SK-N-SH (cell line): ENCODE measurements at regions not wholly inside any gene's neighbourhood (a gene's known extent, or its start where the extent isn't known, plus 50 kb on each side); places are given as distances from the start of the nearest gene placed in this dataset.

ENCODE experiments used
- CTCF ChIA-PET: fragments of 300-600, 350-600 bp; formaldehyde crosslinking; extraction: SDS; loops from one replicate; lab custom pipeline; 2021; lab: Yijun Ruan, JAX
- POLR2A ChIA-PET: fragments of 350-600 bp; sonication (Branson Sonifier 250); formaldehyde crosslinking; extraction: SDS; loops from one replicate; lab custom pipeline; 2020; ENCODE audit warnings: antibody characterized with exemption, inconsistent platforms; lab: Yijun Ruan, JAX
- DNase-seq: peaks from one replicate; pipeline ENCODE4 v3.0.0; 2012
- H2AFZ ChIP-seq: fragments of 200-600 bp; sonication (generic); 2 replicates; pipeline ENCODE4 v1.8.1; 2016; ENCODE audit warnings: antibody characterized with exemption, mild to moderate bottlenecking, low read depth
- H3F3A ChIP-seq: fragments of 200-600 bp; sonication (generic); replicated peaks from 2 replicates; pipeline ENCODE3; 2016; ENCODE audit warnings: antibody characterized with exemption, mild to moderate bottlenecking; ENCODE audit not compliant: insufficient read depth
- H3K27ac ChIP-seq, 2 experiments: fragments of 200-500 bp in 1 of 2; fragments of 200-600 bp in 1 of 2; sonication (Bioruptor generic) in 1 of 2; sonication (generic), shearing (Covaris generic) in 1 of 2; 2 replicates each; pipeline versions ENCODE4 v1.5.1 to v1.6.1; 2014 to 2016; ENCODE audit warnings: low read depth in 2 of 2, inconsistent platforms in 1 of 2, low read length in 1 of 2, mild to moderate bottlenecking in 1 of 2, mixed read lengths in 1 of 2
- H3K27me3 ChIP-seq: fragments of 200-600 bp; sonication (generic), shearing (Covaris generic); 2 replicates; pipeline ENCODE4 v1.6.1; 2016; ENCODE audit warnings: mixed run types; ENCODE audit not compliant: insufficient read depth
- H3K36me3 ChIP-seq, 2 experiments: fragments of 200-500 bp in 1 of 2; fragments of 200-600 bp in 1 of 2; sonication (Bioruptor generic) in 1 of 2; sonication (generic) in 1 of 2; replicated peaks in 1 of 2; 2 replicates each; pipeline versions ENCODE3 to v1.5.1; 2014 to 2016; ENCODE audit warnings: low read length in 1 of 2, mild to moderate bottlenecking in 1 of 2; ENCODE audit not compliant: insufficient read depth in 2 of 2, control insufficient read depth in 1 of 2
- H3K4me1 ChIP-seq, 2 experiments: fragments of 200-500 bp in 1 of 2; fragments of 200-600 bp in 1 of 2; sonication (Bioruptor generic) in 1 of 2; sonication (generic), shearing (Covaris generic) in 1 of 2; 2 replicates each; pipeline versions ENCODE4 v1.5.1 to v1.6.1; 2014 to 2016; ENCODE audit warnings: low read depth in 1 of 2, low read length in 1 of 2, mixed run types in 1 of 2; ENCODE audit not compliant: insufficient read depth in 2 of 2, control insufficient read depth in 1 of 2
- H3K4me2 ChIP-seq: fragments of 200-600 bp; sonication (generic), shearing (Covaris generic); 2 replicates; pipeline ENCODE4 v1.6.1; 2017; ENCODE audit warnings: mixed run types
- H3K4me3 ChIP-seq, 2 experiments: fragments of 200-500 bp in 1 of 2; fragments of 200-600 bp in 1 of 2; sonication (Bioruptor generic) in 1 of 2; sonication (generic), shearing (Covaris generic) in 1 of 2; 2 replicates each; pipeline versions ENCODE4 v1.5.1 to v1.8.1; 2014 to 2016; ENCODE audit warnings: low read depth in 2 of 2, inconsistent platforms in 1 of 2, low read length in 1 of 2, mild to moderate bottlenecking in 1 of 2, mixed read lengths in 1 of 2, moderate library complexity in 1 of 2
- H3K79me2 ChIP-seq: fragments of 200-600 bp; sonication (generic); 2 replicates; pipeline ENCODE4 v1.8.1; 2017; ENCODE audit warnings: mild to moderate bottlenecking; ENCODE audit not compliant: insufficient read depth
- H3K9ac ChIP-seq: fragments of 200-600 bp; sonication (generic); 2 replicates; pipeline ENCODE4 v1.6.1; 2017; ENCODE audit warnings: mixed run types
- H3K9me2 ChIP-seq: fragments of 200-600 bp; sonication (generic); 2 replicates; pipeline ENCODE4 v1.6.1; 2017; ENCODE audit warnings: mixed run types
- H3K9me3 ChIP-seq: fragments of 200-600 bp; sonication (generic); 2 replicates; pipeline ENCODE4 v1.6.1; 2017; ENCODE audit warnings: mixed run types, mild to moderate bottlenecking, moderate library complexity
- H4K20me1 ChIP-seq: fragments of 200-600 bp; sonication (generic); 2 replicates; pipeline ENCODE4 v1.6.1; 2017; ENCODE audit warnings: mild to moderate bottlenecking, mixed run types; ENCODE audit not compliant: insufficient read depth
- EZH2phosphoT487 ChIP-seq: fragments of 200-600 bp; sonication (generic); IDR thresholded peaks from 2 replicates; pipeline ENCODE4 v1.6.1; 2017; ENCODE audit warnings: low read depth, mixed run types, mild to moderate bottlenecking, antibody characterized with exemption, moderate library complexity, borderline replicate concordance
- FOXJ3 ChIP-seq: sonication (generic); formaldehyde crosslinking; IDR thresholded peaks from 2 replicates; pipeline ENCODE4 v1.5.1; 2020; ENCODE audit warnings: mild to moderate bottlenecking, missing genetic modification reagents
- RAD21 ChIP-seq: IDR thresholded peaks from 2 replicates; pipeline ENCODE4 v1.6.1; 2012; ENCODE audit warnings: mild to moderate bottlenecking, low read length
- RFX5 ChIP-seq: IDR thresholded peaks from 2 replicates; pipeline ENCODE4 v1.6.1; 2012; ENCODE audit warnings: mild to moderate bottlenecking, improper control_type of control experiment, low read length
- YY1 ChIP-seq: IDR thresholded peaks from 2 replicates; pipeline ENCODE4 v1.4.0; 2012; ENCODE audit warnings: low read depth, mild to moderate bottlenecking
- WGBS: methylation state at CpG from one replicate; pipeline ENCODE4 v1.1.6; 2017; ENCODE audit warnings: low lambda C conversion rate; 5-methylcytosine and 5-hydroxymethylcytosine counted together
- TF ChIP-seq, protein P1 (sequence below): IDR thresholded peaks from 2 replicates; pipeline ENCODE4 v1.6.1; 2012; ENCODE audit warnings: mild to moderate bottlenecking, low read depth, low read length, moderate library complexity
- TF ChIP-seq, protein P2 (sequence below): IDR thresholded peaks from 2 replicates; pipeline ENCODE4 v1.4.0; 2012; ENCODE audit warnings: low read depth, borderline replicate concordance
- TF ChIP-seq, protein P3 (sequence below): fragments of 150-350 bp; IDR thresholded peaks from 2 replicates; pipeline ENCODE4 v1.6.1; 2016; ENCODE audit warnings: mild to moderate bottlenecking, low read depth, low read length

DNA sequence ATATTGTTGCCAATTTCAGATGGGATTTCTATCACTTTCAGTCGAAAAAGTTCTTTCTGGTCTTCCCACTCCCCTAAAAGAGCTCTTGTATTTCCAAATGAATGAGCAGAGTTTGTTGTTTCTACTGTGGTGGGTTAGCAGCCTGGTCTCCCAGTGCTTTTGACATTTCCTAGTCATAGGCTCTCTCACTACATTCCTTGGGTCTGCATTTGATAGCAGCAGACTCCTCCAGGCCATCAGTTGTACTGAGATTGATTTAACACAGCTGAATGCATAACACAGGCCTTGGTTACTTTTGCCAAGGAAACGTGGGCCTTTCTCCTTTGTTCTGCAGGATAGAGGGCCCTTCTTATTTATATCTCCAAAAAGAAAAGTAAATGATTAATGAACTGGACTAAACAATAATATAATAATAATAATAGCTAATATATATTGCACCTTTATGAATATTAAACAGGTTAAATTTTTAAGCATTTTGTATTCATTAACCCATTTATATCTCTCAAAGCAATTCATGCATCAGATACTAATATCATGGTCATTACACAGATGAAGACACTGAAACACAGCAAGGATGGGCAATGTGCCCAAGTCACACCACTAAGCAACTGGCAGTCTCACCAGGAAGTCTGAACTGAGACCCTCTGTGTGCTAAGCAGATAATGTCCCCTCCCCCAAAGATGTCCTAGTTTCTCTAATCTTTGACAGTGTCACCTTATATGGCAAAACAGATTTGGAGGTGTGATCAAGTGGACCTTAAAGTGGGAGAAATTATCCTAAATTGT is 1579.2 kb downstream of the AACS start:
- Histone ChIP-seq H3K4me2 (no peak overlapping the region), H3K4me1 (no peaks in the 10 kb centered on the region), H3K36me3 (no peaks in the 10 kb centered on the region), H3K9me2 (no peaks in the 10 kb centered on the region), H3K9me3 (no peaks in the 10 kb centered on the region), H3K9ac (no peak overlapping the region), H3F3A (no peaks in the 10 kb centered on the region), H4K20me1 (no peaks in the 10 kb centered on the region), H3K79me2 (no peaks in the 10 kb centered on the region), H3K4me3 (no peak overlapping the region), H3K27me3 (no peaks in the 10 kb centered on the region), H2AFZ (no peak overlapping the region), H3K27ac (no peak overlapping the region)
- no peak for TF ChIP-seq RFX5
- TF ChIP-seq RAD21: no peak
- TF ChIP-seq EZH2phosphoT487: no peak
- TF ChIP-seq, protein P1, sequence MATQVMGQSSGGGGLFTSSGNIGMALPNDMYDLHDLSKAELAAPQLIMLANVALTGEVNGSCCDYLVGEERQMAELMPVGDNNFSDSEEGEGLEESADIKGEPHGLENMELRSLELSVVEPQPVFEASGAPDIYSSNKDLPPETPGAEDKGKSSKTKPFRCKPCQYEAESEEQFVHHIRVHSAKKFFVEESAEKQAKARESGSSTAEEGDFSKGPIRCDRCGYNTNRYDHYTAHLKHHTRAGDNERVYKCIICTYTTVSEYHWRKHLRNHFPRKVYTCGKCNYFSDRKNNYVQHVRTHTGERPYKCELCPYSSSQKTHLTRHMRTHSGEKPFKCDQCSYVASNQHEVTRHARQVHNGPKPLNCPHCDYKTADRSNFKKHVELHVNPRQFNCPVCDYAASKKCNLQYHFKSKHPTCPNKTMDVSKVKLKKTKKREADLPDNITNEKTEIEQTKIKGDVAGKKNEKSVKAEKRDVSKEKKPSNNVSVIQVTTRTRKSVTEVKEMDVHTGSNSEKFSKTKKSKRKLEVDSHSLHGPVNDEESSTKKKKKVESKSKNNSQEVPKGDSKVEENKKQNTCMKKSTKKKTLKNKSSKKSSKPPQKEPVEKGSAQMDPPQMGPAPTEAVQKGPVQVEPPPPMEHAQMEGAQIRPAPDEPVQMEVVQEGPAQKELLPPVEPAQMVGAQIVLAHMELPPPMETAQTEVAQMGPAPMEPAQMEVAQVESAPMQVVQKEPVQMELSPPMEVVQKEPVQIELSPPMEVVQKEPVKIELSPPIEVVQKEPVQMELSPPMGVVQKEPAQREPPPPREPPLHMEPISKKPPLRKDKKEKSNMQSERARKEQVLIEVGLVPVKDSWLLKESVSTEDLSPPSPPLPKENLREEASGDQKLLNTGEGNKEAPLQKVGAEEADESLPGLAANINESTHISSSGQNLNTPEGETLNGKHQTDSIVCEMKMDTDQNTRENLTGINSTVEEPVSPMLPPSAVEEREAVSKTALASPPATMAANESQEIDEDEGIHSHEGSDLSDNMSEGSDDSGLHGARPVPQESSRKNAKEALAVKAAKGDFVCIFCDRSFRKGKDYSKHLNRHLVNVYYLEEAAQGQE: no peak
- TF ChIP-seq YY1: no peak
- no peak for TF ChIP-seq FOXJ3 (CRISPR knock-in tag)
- TF ChIP-seq, protein P2, sequence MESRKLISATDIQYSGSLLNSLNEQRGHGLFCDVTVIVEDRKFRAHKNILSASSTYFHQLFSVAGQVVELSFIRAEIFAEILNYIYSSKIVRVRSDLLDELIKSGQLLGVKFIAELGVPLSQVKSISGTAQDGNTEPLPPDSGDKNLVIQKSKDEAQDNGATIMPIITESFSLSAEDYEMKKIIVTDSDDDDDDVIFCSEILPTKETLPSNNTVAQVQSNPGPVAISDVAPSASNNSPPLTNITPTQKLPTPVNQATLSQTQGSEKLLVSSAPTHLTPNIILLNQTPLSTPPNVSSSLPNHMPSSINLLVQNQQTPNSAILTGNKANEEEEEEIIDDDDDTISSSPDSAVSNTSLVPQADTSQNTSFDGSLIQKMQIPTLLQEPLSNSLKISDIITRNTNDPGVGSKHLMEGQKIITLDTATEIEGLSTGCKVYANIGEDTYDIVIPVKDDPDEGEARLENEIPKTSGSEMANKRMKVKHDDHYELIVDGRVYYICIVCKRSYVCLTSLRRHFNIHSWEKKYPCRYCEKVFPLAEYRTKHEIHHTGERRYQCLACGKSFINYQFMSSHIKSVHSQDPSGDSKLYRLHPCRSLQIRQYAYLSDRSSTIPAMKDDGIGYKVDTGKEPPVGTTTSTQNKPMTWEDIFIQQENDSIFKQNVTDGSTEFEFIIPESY: no peak
- 13% methylated on average over 2 of the region's 2 CpGs for WGBS
- ChIA-PET POLR2A (no interaction called here), CTCF (no interaction called here)
- no peak for DNase-seq

DNA sequence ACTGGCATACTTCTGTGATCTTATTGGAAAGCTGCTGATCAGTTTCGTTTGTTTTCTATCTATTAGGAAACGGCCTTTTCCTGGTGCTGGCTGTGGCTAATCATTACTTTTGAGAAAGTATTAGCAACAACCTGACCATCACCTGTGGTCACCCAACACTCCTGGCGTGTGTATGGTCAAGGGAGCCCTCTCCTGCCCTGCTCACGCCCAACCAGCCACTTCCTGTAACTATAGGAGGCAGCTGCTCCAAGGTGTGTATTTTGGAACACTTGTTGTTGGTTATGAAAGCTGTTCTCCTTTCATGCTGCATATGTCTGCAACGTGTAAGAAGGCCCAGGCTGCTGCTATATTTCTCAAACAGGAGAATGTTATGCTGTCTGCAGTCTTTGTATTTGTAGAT is 1582.8 kb downstream of the AACS start:
- TF ChIP-seq, protein P3, sequence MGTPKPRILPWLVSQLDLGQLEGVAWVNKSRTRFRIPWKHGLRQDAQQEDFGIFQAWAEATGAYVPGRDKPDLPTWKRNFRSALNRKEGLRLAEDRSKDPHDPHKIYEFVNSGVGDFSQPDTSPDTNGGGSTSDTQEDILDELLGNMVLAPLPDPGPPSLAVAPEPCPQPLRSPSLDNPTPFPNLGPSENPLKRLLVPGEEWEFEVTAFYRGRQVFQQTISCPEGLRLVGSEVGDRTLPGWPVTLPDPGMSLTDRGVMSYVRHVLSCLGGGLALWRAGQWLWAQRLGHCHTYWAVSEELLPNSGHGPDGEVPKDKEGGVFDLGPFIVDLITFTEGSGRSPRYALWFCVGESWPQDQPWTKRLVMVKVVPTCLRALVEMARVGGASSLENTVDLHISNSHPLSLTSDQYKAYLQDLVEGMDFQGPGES: no peak
- Histone ChIP-seq H3K27me3 (no peaks in the 10 kb centered on the region), H3K27ac (no peak overlapping the region), H3K9me3 (no peaks in the 10 kb centered on the region), H2AFZ (no peak overlapping the region), H3K4me3 (no peak overlapping the region), H3K4me2 (no peak overlapping the region), H3K79me2 (no peaks in the 10 kb centered on the region), H3K36me3 (no peaks in the 10 kb centered on the region), H3K9me2 (no peaks in the 10 kb centered on the region), H3F3A (no peaks in the 10 kb centered on the region), H3K4me1 (no peaks in the 10 kb centered on the region), H3K9ac (no peak overlapping the region), H4K20me1 (no peaks in the 10 kb centered on the region)
- CTCF ChIA-PET: no interaction called here
- POLR2A ChIA-PET: no interaction called here
- no peak for DNase-seq
- whole genome bisulfite sequencing: 43% methylated on average over 5 of the region's 5 CpGs
